WERI-Rb-1 (cell line): ENCODE measurements at regions not wholly inside any gene's neighbourhood (a gene's known extent, or its start where the extent isn't known, plus 50 kb on each side); places are given as distances from the start of the nearest gene placed in this dataset.

Source experiments
- DNase-seq: peaks from one replicate; pipeline ENCODE4 v3.0.0-alpha.2; 2020
- H3K27ac ChIP-seq: fragments of 250-450 bp; sonication (Bioruptor Pico); 2 replicates; pipeline ENCODE4 v1.5.1; 2020; ENCODE audit warnings: mild to moderate bottlenecking, moderate library complexity
- H3K27me3 ChIP-seq: fragments of 250-450 bp; sonication (Bioruptor Pico); 2 replicates; pipeline ENCODE4 v1.5.1; 2021; ENCODE audit warnings: mild to moderate bottlenecking, low read depth, moderate library complexity; ENCODE audit not compliant: insufficient read depth, severe bottlenecking
- H3K36me3 ChIP-seq: fragments of 250-450 bp; sonication (Bioruptor Pico); 2 replicates; pipeline ENCODE4 v1.5.1; 2020; ENCODE audit warnings: mild to moderate bottlenecking, moderate library complexity
- H3K4me3 ChIP-seq: 2 replicates; pipeline ENCODE4 v1.5.1; 2011; ENCODE audit warnings: low read depth, mild to moderate bottlenecking, control low read depth, low read length
- H3K9me3 ChIP-seq: fragments of 250-450 bp; sonication (Bioruptor Pico); 2 replicates; pipeline ENCODE4 v1.5.1; 2021; ENCODE audit warnings: mild to moderate bottlenecking, moderate library complexity; ENCODE audit not compliant: severe bottlenecking
- TF ChIP-seq, protein P1 (sequence below): IDR thresholded peaks from 2 replicates; pipeline ENCODE4 v1.5.1; 2011; ENCODE audit warnings: low read depth, mild to moderate bottlenecking, control low read depth, inconsistent platforms, low read length

DNA sequence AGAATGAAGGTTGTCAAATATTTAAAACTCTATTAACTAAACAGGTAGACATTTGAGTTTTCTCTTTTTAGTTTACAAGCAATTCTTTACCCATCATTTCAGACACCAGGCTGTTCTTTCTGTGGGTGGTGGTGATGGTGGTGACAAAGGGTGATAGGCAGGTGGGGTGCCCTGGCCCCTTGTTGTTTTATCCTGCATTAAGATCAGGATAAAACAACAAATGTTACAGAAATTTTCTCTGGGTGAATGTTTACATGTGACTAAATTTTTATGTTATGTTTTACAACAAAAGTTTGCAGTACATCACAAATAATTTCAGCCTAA is 85.9 kb upstream of the MDM1 start:
- DNase-seq, result no peak
- Histone ChIP-seq H3K9me3 (no peaks in the 10 kb centered on the region), H3K27me3 (no peaks in the 10 kb centered on the region), H3K36me3 (no peaks in the 10 kb centered on the region), H3K27ac (no peak overlapping the region), H3K4me3 (no peak overlapping the region)
- TF ChIP-seq, protein P1, sequence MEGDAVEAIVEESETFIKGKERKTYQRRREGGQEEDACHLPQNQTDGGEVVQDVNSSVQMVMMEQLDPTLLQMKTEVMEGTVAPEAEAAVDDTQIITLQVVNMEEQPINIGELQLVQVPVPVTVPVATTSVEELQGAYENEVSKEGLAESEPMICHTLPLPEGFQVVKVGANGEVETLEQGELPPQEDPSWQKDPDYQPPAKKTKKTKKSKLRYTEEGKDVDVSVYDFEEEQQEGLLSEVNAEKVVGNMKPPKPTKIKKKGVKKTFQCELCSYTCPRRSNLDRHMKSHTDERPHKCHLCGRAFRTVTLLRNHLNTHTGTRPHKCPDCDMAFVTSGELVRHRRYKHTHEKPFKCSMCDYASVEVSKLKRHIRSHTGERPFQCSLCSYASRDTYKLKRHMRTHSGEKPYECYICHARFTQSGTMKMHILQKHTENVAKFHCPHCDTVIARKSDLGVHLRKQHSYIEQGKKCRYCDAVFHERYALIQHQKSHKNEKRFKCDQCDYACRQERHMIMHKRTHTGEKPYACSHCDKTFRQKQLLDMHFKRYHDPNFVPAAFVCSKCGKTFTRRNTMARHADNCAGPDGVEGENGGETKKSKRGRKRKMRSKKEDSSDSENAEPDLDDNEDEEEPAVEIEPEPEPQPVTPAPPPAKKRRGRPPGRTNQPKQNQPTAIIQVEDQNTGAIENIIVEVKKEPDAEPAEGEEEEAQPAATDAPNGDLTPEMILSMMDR, result no peak

DNA sequence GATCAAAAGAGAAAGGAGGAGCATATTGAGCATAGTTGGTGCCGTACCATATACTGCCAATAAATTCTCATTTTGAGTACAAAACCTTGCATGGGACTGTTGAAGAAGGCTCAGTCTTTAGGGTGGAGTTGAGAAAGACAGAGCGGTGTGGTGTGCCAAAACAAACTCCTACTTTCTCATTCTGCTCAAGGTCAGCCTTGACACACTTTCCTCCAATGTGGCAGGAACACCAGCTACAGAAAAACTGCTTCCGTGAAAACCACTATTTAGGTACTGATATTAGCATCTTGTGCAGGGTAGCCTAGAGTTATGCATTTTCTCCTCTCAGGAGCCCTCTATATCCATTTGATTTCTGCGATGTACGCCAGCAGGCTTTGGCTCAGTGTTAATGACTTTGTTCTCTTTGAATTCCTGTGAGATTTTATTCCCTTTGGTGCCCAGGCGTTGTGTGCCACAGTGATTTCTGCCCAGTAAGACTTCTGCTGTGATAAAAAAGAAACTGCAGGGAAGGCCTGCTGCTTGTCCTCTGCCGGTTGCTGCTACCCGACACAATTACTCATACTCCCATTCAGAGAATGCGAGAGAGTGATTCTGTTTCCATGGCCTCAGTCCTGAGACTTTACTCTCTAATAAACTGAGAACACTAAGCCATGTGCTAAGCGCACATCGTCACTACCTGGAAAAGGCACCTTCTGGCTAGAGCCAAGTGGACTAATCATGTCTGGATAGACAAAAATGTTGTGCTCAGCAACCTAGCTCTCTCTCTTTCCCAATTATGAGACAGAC is 88.3 kb upstream of the MDM1 start:
- Histone ChIP-seq H3K4me3 (no peak overlapping the region), H3K9me3 (no peaks in the 10 kb centered on the region), H3K27ac (no peak overlapping the region), H3K36me3 (no peaks in the 10 kb centered on the region), H3K27me3 (no peaks in the 10 kb centered on the region)
- TF ChIP-seq, protein P1, result no peak
- no peak for DNase-seq

DNA sequence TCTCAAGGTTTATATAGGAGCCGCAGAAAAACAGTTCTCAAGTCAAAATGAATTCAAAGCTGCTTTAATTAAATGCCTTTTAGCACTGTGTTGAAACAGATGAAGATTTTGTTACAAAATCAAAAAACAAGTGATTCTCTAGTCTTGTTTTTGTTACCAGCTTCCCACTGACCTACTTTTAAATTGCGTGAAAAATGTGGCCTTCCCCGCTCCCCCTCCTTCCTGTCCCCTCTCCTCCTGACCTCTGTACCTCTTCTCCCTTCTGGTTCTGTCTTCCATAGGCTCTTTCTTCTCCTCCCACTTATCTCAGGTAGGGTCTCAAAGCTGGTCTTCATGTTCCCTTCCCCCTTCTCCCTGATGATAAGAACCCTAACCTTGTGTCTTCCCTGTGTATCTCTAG is 90.0 kb upstream of the MDM1 start:
- DNase-seq, result no peak
- Histone ChIP-seq H3K27me3 (no peaks in the 10 kb centered on the region), H3K27ac (no peak overlapping the region), H3K4me3 (no peak overlapping the region), H3K9me3 (no peaks in the 10 kb centered on the region), H3K36me3 (no peaks in the 10 kb centered on the region)
- TF ChIP-seq, protein P1, result no peak

DNA sequence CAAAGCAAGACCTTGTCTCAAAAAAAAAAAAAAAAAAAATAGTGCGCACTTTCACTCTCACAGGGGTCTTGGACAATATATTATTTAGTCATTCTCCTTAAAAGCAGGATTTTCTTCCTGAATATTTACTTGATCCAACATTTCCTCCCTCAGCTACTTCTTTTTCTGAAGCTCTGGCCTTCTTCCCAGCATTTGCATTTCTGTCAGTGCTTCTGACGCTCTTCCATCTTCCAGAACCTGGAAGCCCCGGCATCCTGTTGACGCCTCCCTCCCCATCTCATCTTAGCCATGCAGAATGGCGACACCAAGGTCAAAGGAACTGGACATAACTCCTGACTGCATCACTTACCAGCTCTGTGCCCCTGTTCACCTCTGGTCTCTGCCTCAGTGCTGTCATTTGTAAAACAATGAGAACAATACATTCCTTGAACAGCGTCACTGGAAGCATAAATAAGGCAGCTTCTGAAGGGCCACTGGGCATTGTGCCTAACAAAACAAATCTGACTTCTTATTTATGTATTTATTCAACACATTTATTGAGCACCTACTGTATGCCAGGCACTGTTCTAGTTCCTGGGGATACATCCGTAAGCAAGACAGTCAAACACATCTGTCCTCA is 90.9 kb upstream of the MDM1 start:
- TF ChIP-seq, protein P1, result no peak
- Histone ChIP-seq H3K36me3 (no peaks in the 10 kb centered on the region), H3K27me3 (no peaks in the 10 kb centered on the region), H3K27ac (no peak overlapping the region), H3K9me3 (no peaks in the 10 kb centered on the region), H3K4me3 (no peak overlapping the region)
- DNase-seq, result no peak

DNA sequence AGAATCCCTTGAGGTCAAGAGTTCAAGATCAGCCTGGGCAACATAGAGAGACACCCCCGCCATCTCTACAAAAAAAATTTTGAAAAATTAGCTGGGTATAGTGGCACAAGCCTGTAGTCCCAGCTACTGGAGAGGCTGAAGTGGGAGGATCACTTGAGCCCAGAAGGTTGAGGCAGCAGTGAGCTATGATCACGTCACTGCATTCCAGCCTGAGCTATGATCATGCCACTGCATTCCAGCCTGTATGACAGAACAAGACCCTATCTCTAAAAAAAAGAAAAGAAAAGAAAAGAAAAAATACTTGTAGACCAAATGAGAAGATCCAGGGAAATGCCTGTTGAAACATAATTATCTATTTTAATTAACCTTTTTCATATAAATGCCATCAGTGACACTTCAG is 93.8 kb upstream of the MDM1 start:
- Histone ChIP-seq H3K4me3 (no peak overlapping the region), H3K27ac (no peak overlapping the region), H3K27me3 (no peaks in the 10 kb centered on the region), H3K9me3 (no peaks in the 10 kb centered on the region), H3K36me3 (no peaks in the 10 kb centered on the region)
- no peak for DNase-seq
- TF ChIP-seq, protein P1, result no peak
